Epidermal melanocyte (primary cell): ENCODE measurements at regions not wholly inside any gene's neighbourhood (a gene's known extent, or its start where the extent isn't known, plus 50 kb on each side); places are given as distances from the start of the nearest gene placed in this dataset.
"Not testable (repeated sequence)": the region's sequence is repeated elsewhere in the genome, so short reads cannot be mapped to it uniquely, and the experiment has no call there.

Experiments
- DNase-seq: peaks from one replicate; pipeline ENCODE4 v3.0.0; 2011; ENCODE audit warnings: low spot score; ENCODE audit not compliant: insufficient read length

- DNase-seq, result no peak
These were observed 232.4 kb upstream of the FZD8 start for GRCh38 chr10:35874311-35875015.

- no peak for DNase-seq
These were observed 230.6 kb upstream of the FZD8 start for GRCh38 chr10:35872671-35873070.

GRCh38 chr10:35870665-35871310 is 228.7 kb upstream of the FZD8 start:
- no peak for DNase-seq

- DNase-seq, result not testable (repeated sequence)
These were observed 216.7 kb upstream of the FZD8 start for GRCh38 chr10:35858676-35859283.

GRCh38 chr10:35857860-35858259 is 215.8 kb upstream of the FZD8 start:
- DNase-seq, result no peak

- DNase-seq, result no peak
These were observed 213.3 kb upstream of the FZD8 start for GRCh38 chr10:35855155-35855947.

- DNase-seq, result no peak
These were observed 212.6 kb upstream of the FZD8 start for GRCh38 chr10:35854661-35855060.

GRCh38 chr10:35852721-35853120 is 210.6 kb upstream of the FZD8 start:
- DNase-seq, result no peak

- DNase-seq, result no peak
These were observed 206.3 kb upstream of the FZD8 start for GRCh38 chr10:35848412-35848811.

GRCh38 chr10:35844686-35845085 is 202.6 kb upstream of the FZD8 start:
- DNase-seq, result no peak

- no peak for DNase-seq
These were observed 201.6 kb upstream of the FZD8 start for GRCh38 chr10:35843524-35844181.

- no peak for DNase-seq
These were observed 196.0 kb upstream of the FZD8 start for GRCh38 chr10:35838054-35838453.

GRCh38 chr10:35835545-35835944 is 193.4 kb upstream of the FZD8 start:
- DNase-seq, result no peak

- no peak for DNase-seq
These were observed 192.9 kb upstream of the FZD8 start for GRCh38 chr10:35834877-35835494.

GRCh38 chr10:35827783-35828182 is 185.7 kb upstream of the FZD8 start:
- DNase-seq, result no peak

GRCh38 chr10:35824704-35825103 is 182.6 kb upstream of the FZD8 start:
- no peak for DNase-seq

- DNase-seq, result no peak
These were observed 180.2 kb upstream of the FZD8 start for GRCh38 chr10:35822316-35822715.

GRCh38 chr10:35821339-35821911 is 179.3 kb upstream of the FZD8 start:
- DNase-seq, result no peak

- DNase-seq, result no peak
These were observed 177.6 kb upstream of the FZD8 start for GRCh38 chr10:35819736-35820135.

- no peak for DNase-seq
These were observed 176.9 kb upstream of the FZD8 start for GRCh38 chr10:35819011-35819410.

GRCh38 chr10:35817109-35817508 is 175.0 kb upstream of the FZD8 start:
- not testable (repeated sequence) for DNase-seq
